ENCODE measurements at regions not wholly inside any gene's neighbourhood (a gene's known extent, or its start where the extent isn't known, plus 50 kb on each side); places are given as distances from the start of the nearest gene placed in this dataset.

DNA sequence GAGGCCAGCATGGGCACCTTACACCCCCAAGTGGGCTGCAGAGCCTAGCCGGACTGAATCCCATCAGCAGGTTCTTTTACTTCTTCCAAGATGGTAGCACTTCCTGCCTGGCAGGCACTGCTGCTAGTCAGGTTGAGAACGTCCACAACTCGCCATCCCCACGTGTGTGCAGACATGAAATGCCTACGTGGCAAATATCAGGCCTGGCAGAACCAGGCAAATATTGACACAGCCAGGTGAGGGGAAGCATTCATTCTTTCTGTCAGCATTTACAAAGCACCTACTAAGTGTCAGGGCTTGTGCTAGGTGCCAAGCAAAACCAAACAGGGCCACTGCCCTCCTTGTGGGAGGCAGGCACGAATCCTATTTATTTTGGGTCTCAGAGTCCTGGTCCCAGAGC is 52.3 kb upstream of the SIM2 start:
- TF ChIP-seq, protein P1, sequence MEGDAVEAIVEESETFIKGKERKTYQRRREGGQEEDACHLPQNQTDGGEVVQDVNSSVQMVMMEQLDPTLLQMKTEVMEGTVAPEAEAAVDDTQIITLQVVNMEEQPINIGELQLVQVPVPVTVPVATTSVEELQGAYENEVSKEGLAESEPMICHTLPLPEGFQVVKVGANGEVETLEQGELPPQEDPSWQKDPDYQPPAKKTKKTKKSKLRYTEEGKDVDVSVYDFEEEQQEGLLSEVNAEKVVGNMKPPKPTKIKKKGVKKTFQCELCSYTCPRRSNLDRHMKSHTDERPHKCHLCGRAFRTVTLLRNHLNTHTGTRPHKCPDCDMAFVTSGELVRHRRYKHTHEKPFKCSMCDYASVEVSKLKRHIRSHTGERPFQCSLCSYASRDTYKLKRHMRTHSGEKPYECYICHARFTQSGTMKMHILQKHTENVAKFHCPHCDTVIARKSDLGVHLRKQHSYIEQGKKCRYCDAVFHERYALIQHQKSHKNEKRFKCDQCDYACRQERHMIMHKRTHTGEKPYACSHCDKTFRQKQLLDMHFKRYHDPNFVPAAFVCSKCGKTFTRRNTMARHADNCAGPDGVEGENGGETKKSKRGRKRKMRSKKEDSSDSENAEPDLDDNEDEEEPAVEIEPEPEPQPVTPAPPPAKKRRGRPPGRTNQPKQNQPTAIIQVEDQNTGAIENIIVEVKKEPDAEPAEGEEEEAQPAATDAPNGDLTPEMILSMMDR (conservative IDR thresholded peaks at IDR 0.05; ENCODE audit: low read length) = no peak
- TF ChIP-seq EZH2phosphoT487 (IDR thresholded peaks at IDR 0.05; ENCODE audit: borderline replicate concordance) = no peak
